HG02759 (cell line): ENCODE measurements at regions not wholly inside any gene's neighbourhood (a gene's known extent, or its start where the extent isn't known, plus 50 kb on each side); places are given as distances from the start of the nearest gene placed in this dataset.

Source experiments
- ATAC-seq: cut with Tn5 transposase; IDR thresholded peaks from one replicate; pipeline ENCODE4 v1.9.1; 2021; ENCODE audit warnings: mild to moderate bottlenecking, moderate library complexity; ENCODE audit not compliant: unreplicated experiment

DNA sequence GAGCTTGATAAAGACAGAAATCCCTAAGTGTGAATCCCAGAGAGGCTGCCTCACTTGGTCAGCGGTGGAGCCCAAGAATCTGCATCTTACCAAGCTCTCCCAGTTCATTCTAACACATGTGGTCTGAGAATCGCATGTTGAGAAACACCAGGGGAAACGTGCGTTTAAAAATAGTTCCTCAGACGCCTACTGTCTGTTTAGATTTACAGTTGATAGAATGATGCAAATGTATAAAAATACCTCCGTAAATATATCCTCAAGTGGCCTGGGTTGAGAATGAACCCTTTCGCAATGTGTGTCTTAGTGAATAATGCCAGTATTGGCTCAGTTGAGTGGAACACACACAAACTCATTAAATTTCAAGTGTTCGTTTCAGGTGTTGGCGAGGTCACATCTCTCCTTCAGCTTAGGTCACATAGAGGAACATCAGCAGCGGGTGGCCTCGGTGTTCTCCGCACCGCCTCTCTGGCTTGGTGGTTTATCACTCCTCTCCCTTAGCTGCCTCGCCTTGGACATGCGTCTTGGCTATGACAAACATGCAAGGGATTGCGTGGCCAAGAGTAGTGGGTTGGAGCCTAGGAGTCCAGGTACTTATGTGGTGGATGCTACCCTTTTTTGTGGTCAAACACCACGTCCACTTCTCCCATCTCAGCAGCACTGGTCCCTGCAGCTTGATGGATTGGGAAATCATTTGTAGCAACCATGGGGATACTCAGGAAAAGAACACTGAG lies 117.6 kb upstream of the SPATA13 start:
- ATAC-seq: no peak

GRCh38 chr13:24043590-24044350 lies 116.8 kb upstream of the SPATA13 start:
- ATAC-seq: no peak

GRCh38 chr13:24045597-24045996 lies 114.9 kb upstream of the SPATA13 start:
- no peak for ATAC-seq

- no peak for ATAC-seq
These were observed 110.2 kb upstream of the SPATA13 start for GRCh38 chr13:24050292-24050711.

DNA sequence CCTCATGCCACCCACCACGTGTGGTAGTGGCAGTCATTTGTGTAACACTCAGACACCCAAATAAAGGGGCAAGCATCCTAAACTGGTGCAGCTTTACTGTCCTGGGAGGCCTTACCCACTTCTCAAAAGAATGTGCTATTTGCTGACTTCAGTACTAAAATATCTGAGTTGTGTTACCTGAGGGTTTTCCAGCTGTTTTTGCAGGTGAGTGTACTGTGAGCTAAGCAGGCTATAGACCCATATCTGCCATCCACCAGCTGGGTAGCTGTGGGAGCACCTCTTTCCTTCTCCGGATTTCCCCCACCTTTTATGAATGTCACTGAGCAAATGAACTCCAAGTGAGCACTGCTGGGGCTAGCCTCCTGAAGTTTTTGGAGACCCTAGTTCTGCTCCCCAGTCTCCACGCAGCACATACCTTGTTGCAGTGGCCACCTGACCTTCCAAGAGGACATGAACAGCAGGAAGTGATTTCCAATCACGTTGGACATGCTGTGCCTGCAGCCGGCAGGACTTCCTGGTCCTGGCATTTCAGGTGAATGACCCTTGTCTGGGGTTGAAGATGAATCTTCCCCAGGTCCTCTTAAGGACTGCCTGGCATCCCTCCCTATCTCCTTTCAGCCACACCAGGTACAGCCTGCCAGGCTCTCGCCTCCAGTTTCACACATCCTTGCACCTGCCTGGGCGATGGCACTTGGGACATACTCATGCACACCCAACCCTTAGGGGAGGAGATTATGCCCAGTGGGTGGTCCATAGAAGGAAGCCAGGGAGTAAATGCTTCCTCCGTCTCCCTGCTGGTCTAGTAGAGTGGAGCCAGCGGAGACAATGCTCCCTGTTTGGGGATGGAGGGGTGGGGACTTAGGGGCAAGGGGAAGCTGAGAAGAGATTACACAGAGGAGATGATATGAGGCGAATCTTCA lies 109.5 kb upstream of the SPATA13 start:
- ATAC-seq: no peak

DNA sequence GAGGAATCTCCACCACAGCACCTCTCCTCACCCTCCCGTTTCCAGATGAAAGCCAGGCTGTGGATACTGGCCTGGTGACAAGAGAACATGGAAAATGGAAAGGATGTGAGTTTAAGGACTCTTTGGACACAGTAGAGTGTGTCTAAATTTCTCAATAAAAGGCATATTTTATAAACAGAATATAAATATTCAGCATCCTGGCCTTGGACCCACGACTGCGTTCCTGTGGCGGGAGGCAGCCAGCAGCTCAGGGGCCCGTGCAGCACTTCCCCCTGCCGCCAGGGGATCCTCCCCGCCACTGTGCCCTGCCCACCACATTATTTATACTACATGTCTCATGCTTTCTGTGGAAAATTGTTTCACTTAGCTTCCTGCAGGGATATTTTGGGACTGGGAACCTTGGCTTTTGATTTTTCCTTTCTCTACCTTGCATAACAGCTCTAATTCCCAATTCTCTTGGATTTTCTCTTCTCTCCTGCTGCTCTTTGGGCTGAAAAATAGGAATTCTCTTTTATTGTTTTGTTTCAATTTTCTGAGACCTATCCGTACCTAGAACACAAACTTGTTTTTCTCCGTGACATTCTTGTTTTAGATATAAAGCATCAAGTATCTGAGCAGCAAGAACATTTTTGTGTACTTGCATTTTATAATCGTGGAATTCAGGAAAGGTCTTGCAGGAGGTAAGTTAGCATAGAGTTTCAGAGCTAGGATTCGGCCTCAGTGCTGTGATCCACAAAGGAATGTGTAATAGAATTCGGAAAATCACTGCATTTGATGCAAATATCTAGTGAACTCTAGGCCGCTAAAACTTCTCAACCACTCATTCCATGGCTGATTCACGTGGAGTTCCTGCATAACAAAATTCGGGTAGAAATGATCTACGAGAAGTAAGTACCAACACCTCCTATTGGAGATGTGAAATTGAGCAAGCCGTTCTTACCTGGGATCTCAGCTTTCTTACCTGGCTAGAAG lies 107.7 kb upstream of the SPATA13 start:
- no peak for ATAC-seq

GRCh38 chr13:24053519-24054251 lies 106.8 kb upstream of the SPATA13 start:
- ATAC-seq: peak; percentile 90

DNA sequence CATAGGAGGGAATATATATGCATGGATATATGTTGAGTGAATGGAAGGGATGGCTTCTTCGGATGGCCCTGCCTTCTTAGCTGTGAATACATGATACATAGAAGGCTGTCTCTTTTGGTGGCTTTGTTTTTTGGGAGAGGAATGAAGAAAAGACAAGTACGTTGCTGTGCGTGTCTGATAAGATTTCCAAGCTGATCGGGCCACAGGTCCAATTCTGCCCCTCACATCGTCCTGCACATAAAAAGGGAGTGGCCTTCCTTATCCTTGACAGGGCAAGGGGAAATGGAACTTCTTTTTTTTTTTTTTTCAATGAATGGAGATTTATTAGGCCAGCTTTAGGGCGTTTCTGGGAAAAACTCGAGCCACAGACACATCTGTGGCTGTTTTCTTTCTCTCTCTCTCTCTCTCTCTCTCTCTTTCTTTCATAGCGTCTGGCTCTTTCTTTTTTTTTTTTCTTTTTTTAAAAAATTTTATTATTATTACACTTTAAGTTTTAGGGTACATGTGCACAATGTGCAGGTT lies 103.8 kb upstream of the SPATA13 start:
- ATAC-seq: no peak

DNA sequence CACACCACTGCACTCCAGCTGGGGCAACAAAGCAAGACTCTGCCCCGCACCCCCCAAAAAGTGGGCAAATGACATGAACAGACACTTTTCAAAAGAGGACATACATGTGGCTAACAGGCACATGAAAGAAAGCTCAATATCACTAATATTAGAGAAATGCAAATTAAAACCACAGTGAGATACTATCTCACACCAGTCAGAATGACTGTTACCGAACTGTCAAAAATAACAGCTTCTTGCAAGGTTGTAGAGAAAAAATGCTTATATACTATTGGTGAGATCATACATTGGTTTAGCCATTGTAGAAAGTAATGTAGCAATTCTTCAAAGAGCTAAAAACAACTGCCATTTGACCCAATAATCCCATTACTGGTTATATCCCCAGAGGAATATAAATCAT lies 99.5 kb upstream of the SPATA13 start:
- peak; percentile 52 for ATAC-seq

- no peak for ATAC-seq
These were observed 97.1 kb upstream of the SPATA13 start for GRCh38 chr13:24063281-24063877.

DNA sequence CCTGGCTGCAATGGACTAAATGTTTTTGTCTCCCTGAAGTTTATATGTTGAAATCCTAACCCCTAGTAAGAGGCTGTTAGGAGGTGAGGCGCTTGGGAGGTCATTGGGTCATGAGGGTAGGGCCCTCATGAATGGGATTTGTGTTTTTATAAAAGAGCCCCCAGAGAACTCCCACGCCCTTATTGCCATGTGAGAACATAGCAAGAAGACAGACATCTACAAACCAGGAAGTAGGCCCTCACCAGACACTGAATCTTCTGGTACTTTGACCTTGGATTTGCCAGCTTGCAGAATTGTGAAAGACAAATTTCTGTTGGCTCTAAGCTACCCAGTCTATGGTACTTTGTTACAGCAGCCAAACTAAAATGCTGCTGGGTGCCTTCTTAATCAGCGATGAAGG lies 96.1 kb upstream of the SPATA13 start:
- ATAC-seq: no peak

DNA sequence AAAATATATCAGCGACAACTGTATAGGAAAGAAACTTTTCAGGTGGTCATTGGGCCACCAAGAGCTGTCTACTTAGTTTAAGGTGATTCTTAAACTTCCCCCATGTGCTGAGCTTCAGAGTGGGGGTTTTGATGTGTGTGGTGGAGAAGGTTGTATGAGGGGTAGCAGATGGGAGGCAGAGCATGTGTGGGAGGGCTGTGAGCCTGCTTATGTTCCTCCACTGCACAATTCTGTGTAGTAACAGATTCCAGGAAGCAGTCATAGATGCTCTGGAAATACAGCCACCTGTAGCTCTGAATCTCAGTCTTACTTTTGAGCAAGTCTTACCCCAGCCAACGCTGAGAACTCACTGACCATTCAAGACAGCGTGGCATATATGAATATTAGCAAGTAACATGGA lies 95.3 kb upstream of the SPATA13 start:
- ATAC-seq: no peak

DNA sequence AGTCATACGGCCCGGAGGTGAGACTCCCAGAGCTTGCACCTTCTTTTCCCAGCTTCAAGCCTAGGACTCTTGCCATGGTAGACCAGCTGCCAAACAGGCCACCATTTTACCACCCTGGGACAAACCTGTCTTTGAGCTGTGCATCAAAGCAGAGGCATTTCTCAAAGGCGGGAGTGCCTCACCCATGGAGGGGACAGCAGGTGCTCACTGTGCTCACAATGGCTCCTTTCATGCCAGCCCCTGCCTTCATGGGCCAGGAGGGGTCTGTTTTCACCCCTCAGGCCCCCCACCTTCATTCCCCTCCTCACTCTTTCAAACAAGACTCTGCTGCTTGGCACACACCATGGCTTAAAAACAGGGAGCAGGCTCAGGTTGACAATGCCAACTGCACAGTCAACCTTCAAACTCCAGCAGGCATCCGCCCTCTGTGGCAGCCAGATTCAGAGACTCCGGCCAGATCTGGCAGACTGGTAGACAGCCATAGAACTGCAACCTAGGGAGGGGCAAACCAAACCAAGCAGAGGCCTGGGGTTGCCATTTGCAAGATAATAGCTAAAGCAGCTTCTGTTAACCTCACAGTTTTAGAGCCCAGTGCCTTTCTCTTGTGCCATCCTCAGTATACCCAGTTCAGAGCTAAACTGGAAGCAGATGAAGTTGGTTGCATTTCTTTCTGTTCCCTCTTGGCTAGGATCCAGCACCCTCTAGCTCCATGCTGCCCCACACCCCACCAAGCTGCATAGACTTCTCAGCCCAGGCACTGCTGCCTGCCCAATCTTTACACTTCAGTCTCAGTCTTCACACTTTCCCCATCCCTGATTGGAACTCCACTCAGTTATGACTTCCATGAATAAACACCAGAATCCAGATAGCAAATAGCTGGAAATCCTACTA lies 93.9 kb upstream of the SPATA13 start:
- no peak for ATAC-seq

DNA sequence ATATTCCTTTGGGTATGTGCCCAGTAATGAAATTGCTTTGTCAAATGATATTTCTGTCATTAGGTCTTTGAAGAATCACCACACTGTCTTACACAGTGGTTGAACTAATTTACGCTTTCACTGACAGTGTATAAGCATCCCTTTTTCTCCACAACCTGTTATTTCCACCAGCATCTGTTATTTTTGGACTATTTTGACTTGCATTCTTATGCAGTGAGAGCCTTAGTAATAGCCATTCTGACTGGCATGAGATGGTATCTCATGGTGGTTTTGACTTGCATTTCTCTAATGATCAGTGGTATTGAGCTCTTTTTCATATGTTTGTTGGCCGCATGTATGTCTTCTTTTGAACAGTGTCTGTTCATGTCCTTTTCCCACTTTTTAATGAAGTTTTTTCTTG lies 92.0 kb upstream of the SPATA13 start:
- no peak for ATAC-seq

GRCh38 chr13:24071016-24071415 lies 89.5 kb upstream of the SPATA13 start:
- no peak for ATAC-seq

- ATAC-seq: no peak
These were observed 89.0 kb upstream of the SPATA13 start for GRCh38 chr13:24071423-24072075.

- no peak for ATAC-seq
These were observed 86.9 kb upstream of the SPATA13 start for GRCh38 chr13:24073657-24074056.
